ENCODE measurements at regions not wholly inside any gene's neighbourhood (a gene's known extent, or its start where the extent isn't known, plus 50 kb on each side); places are given as distances from the start of the nearest gene placed in this dataset.
A peak's percentile ranks its signal among the peaks of the same experiment; 100 is the strongest.

DNA sequence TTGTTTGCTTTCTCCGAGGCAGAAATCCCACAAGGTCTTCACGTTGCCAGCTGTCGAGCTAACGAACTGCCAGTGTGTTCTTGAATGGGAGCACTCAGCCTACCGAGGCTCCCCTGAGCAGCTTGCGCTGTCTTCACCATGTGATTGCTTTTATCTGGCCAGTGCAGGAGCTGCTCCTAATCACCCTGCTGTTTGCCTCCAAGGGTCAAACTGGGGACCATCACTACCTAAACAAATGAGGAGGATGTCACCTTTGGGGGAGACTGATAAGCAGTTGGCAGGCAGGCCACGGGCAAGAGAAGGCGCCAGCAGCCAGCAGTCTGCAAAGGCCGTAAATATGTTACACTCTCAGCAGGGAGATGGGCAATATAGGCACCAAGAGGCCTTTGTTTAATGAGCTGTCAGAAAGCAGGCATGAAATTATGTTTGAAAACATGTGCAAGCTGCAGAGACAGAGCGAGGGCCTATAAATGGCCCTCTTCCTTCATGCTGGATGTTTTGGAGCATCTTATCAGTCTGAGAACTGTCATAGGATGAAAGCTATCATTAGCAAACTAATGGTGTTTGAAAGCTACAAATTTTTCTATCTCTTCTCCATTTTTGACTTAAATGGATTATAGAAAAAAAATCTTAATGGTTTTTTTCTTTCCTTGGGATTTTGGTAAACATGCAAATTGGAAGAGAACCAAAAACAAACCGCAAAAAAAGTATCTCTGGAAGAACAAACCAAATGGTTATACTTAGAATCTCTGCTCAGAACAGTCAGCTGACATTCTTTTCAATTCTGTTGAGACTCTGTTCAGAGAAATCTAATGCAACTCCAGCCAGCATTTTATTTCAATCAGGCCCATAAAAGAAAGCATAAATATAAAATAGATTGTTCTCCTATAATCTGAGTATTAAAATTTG is 267.3 kb upstream of the NPVF start:
- peak overlapping the region in 1 of 3 donors; percentile 9 for H3K27ac ChIP-seq
- WGBS, 2 donors: 67 to 81% methylated on average over 10 to 11 of the region's 11 CpGs
- no peak for TF ChIP-seq POLR2A (IDR thresholded peaks at IDR 0.05)
- TF ChIP-seq, protein P1, sequence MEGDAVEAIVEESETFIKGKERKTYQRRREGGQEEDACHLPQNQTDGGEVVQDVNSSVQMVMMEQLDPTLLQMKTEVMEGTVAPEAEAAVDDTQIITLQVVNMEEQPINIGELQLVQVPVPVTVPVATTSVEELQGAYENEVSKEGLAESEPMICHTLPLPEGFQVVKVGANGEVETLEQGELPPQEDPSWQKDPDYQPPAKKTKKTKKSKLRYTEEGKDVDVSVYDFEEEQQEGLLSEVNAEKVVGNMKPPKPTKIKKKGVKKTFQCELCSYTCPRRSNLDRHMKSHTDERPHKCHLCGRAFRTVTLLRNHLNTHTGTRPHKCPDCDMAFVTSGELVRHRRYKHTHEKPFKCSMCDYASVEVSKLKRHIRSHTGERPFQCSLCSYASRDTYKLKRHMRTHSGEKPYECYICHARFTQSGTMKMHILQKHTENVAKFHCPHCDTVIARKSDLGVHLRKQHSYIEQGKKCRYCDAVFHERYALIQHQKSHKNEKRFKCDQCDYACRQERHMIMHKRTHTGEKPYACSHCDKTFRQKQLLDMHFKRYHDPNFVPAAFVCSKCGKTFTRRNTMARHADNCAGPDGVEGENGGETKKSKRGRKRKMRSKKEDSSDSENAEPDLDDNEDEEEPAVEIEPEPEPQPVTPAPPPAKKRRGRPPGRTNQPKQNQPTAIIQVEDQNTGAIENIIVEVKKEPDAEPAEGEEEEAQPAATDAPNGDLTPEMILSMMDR (IDR thresholded peaks at IDR 0.05): no peak
- H3K9me3 ChIP-seq: no peaks in the 10 kb centered on the region
- H3K27me3 ChIP-seq: no peaks in the 10 kb centered on the region
- H3K4me3 ChIP-seq (replicated peaks in 1 of 3): no peak overlapping the region
- intact Hi-C loops (cut with DNase I): no loop called here
- no peaks in the 10 kb centered on the region for H3K4me1 ChIP-seq
- no peak for DNase-seq
- no peaks in the 10 kb centered on the region for H3K36me3 ChIP-seq

DNA sequence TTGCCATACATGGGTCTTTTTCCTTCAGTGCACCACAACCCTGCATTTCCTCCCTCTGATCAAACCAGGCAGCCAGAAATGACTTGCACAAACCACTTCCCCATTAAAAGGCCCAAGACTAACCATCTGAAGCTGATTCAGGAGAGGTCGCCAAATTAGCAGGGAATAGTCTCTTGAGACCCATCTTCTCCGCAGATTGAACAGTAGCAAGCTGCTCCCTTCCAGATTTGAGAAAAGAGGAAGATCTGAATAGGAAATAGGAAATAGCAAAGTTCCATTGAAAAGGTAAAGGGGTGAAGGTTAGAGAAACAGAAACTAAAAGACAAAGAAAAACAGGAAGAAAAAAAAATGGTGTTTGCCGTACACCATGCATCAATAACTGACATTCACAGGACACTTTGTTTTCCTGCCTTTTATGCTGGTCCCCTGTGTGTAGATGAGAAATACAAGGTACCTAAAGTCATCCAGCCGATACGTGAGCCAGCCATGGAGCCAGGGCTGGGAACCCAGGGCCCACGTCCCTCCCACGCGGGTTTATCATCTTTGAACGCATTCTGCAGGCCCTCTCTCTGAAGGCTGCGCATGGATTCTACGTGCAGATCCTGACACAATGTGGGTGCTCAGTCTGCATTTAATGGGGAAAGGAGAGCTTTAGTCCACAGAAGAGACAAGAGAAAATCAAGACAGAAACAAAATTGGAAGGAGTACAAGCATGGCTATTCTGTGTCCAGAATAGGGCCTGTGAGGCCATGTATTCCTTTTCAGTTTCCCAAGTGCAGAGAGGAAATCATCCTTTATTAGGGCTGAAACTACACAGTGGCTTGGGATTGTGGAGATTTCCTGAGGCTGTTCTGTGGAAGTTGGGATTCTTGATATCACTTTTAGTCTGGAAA is 268.4 kb upstream of the NPVF start:
- intact Hi-C loops (cut with DNase I): no loop called here
- no peak for DNase-seq
- no peaks in the 10 kb centered on the region for H3K4me1 ChIP-seq
- H3K9me3 ChIP-seq: no peaks in the 10 kb centered on the region
- WGBS, 2 donors: 77 to 81% methylated on average over 11 of the region's 11 CpGs
- H3K27ac ChIP-seq: peak overlapping the region in 1 of 3 donors; percentile 9
- no peaks in the 10 kb centered on the region for H3K27me3 ChIP-seq
- H3K4me3 ChIP-seq (replicated peaks in 1 of 3): no peak overlapping the region
- TF ChIP-seq, protein P1 (IDR thresholded peaks at IDR 0.05): no peak
- TF ChIP-seq POLR2A (IDR thresholded peaks at IDR 0.05): no peak
- H3K36me3 ChIP-seq: no peaks in the 10 kb centered on the region

DNA sequence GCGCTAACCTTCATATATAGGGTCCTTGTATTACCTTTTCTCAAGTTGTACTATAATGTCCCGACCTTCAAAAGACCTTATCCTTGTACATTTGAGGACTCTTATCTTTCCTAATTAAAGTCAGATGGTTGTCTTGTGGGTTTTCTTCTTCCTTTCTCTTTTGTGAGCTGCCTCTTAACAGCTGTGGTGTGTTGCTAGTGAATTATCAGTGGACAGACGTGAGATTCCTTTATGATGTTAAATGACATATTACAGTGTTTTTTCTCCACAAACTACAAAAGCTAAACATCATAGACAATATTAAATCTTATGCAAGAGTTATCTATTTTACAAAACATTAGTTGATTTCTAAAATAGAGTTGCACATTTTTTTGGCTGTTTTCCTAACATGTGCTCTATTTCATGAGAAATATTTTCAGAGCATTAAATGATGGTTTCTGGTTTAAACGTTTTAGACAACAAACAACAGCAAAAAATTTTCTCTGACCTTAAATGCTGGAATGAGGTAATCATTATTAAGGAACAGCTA is 272.2 kb upstream of the NPVF start:
- no peak for DNase-seq
- intact Hi-C loops (cut with DNase I): no loop called here
- no peak overlapping the region for H3K27ac ChIP-seq
- H3K27me3 ChIP-seq: no peaks in the 10 kb centered on the region
- no peaks in the 10 kb centered on the region for H3K36me3 ChIP-seq
- H3K4me3 ChIP-seq (replicated peaks in 1 of 3): no peak overlapping the region
- TF ChIP-seq POLR2A (IDR thresholded peaks at IDR 0.05): no peak
- TF ChIP-seq, protein P1 (IDR thresholded peaks at IDR 0.05): no peak
- no peaks in the 10 kb centered on the region for H3K4me1 ChIP-seq
- H3K9me3 ChIP-seq: no peaks in the 10 kb centered on the region
- WGBS, 2 donors: 75% methylated on average over 4 of the region's 4 CpGs

DNA sequence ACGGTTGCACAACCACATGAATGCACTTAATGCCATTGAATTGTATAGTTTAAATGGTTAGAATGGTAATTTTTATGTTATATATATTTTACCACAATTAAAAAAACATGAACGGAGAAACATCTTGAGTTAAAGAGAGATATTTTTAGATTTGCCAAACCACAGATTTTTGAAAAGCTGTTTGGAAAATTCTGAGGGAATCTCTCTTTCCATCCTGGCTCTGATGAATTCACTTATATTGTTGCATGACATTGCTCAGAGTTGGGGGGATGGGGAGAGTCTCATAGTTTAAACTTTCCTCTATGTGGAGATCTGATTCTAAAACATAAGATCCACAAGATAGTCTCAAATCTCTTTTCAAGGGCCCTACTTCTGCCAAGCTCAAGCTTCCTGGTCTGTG is 275.0 kb upstream of the NPVF start:
- TF ChIP-seq POLR2A (IDR thresholded peaks at IDR 0.05): no peak
- TF ChIP-seq, protein P1 (IDR thresholded peaks at IDR 0.05): no peak
- Histone ChIP-seq H3K4me3 (replicated peaks in 1 of 3) (no peak overlapping the region), H3K27ac (no peak overlapping the region), H3K9me3 (no peaks in the 10 kb centered on the region), H3K27me3 (no peaks in the 10 kb centered on the region), H3K4me1 (no peaks in the 10 kb centered on the region), H3K36me3 (no peaks in the 10 kb centered on the region)
- WGBS, 2 donors: 79 to 81% methylated on average over 2 of the region's 2 CpGs
- intact Hi-C loops (cut with DNase I): no loop called here
- DNase-seq: no peak
